ENCODE measurements at regions not wholly inside any gene's neighbourhood (a gene's known extent, or its start where the extent isn't known, plus 50 kb on each side); places are given as distances from the start of the nearest gene placed in this dataset.

DNA sequence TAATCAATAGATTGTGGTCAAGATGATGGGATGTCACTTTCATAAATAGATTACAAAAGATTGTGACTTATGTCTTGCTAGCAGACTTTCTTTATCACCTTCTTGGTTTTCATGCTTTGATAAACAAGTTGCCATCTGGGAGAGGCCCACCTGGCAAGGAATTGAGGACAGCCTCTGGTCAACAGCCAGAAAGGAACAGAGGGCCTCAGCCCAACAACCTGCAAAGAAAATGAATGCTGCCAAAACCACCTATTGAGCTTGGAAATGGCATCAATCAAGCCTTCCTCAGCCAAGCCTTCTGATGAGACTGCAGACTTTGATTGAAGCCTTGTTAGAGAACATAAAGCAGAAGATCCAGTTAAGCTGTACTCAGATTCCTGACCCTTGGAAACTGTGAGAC is 288.6 kb downstream of the SPRY2 start:
- peaks cover 8% of the 10 kb centered on the region; the same call in 1 of the 2 replicates for H3K4me1 ChIP-seq (ENCODE audit: insufficient read depth)
- Mint-ChIP-seq H3K9me3 (no peaks in the 10 kb centered on the region; the same call in 2 of the 3 replicates), H3K36me3 (ENCODE audit: low read depth) (no peaks in the 10 kb centered on the region), H3K27me3 (ENCODE audit: insufficient read depth, low read depth, poor library complexity) (no peaks in the 10 kb centered on the region), H3K4me1 (peaks cover 17% of the 10 kb centered on the region), H3K27ac (no peak overlapping the region), H3K4me3 (no peak overlapping the region)
- H3K27me3 ChIP-seq (ENCODE audit: insufficient read depth), result no peaks in the 10 kb centered on the region
- no peak overlapping the region for H3K27ac ChIP-seq (ENCODE audit: low read depth)
- no peak overlapping the region for H3K4me2 ChIP-seq
- ATAC-seq (no peak), DNase-seq (ENCODE audit: low spot score) (no peak)
- no peak overlapping the region for H3K4me3 ChIP-seq
- TF ChIP-seq POLR2AphosphoS5 (IDR thresholded peaks at IDR 0.05; ENCODE audit: low read depth) (no peak), ZNF114 (CRISPR knock-in tag; IDR thresholded peaks at IDR 0.05) (no peak), JUNB (IDR thresholded peaks at IDR 0.05; ENCODE audit: unreplicated experiment) (no peak), EZH2phosphoT487 (IDR thresholded peaks at IDR 0.05; ENCODE audit: unreplicated experiment) (no peak), STAT1 (IDR thresholded peaks at IDR 0.05; ENCODE audit: unreplicated experiment) (no peak), REST (IDR thresholded peaks at IDR 0.05; ENCODE audit: unreplicated experiment) (no peak), CTCF (conservative IDR thresholded peaks at IDR 0.05; ENCODE audit: low read depth in 2 of 2) (no peak), NANOG (IDR thresholded peaks at IDR 0.05; ENCODE audit: borderline replicate concordance) (no peak), EZH2 (IDR thresholded peaks at IDR 0.05; ENCODE audit: low read depth, unreplicated experiment) (no peak)
- TF ChIP-seq, protein P1, sequence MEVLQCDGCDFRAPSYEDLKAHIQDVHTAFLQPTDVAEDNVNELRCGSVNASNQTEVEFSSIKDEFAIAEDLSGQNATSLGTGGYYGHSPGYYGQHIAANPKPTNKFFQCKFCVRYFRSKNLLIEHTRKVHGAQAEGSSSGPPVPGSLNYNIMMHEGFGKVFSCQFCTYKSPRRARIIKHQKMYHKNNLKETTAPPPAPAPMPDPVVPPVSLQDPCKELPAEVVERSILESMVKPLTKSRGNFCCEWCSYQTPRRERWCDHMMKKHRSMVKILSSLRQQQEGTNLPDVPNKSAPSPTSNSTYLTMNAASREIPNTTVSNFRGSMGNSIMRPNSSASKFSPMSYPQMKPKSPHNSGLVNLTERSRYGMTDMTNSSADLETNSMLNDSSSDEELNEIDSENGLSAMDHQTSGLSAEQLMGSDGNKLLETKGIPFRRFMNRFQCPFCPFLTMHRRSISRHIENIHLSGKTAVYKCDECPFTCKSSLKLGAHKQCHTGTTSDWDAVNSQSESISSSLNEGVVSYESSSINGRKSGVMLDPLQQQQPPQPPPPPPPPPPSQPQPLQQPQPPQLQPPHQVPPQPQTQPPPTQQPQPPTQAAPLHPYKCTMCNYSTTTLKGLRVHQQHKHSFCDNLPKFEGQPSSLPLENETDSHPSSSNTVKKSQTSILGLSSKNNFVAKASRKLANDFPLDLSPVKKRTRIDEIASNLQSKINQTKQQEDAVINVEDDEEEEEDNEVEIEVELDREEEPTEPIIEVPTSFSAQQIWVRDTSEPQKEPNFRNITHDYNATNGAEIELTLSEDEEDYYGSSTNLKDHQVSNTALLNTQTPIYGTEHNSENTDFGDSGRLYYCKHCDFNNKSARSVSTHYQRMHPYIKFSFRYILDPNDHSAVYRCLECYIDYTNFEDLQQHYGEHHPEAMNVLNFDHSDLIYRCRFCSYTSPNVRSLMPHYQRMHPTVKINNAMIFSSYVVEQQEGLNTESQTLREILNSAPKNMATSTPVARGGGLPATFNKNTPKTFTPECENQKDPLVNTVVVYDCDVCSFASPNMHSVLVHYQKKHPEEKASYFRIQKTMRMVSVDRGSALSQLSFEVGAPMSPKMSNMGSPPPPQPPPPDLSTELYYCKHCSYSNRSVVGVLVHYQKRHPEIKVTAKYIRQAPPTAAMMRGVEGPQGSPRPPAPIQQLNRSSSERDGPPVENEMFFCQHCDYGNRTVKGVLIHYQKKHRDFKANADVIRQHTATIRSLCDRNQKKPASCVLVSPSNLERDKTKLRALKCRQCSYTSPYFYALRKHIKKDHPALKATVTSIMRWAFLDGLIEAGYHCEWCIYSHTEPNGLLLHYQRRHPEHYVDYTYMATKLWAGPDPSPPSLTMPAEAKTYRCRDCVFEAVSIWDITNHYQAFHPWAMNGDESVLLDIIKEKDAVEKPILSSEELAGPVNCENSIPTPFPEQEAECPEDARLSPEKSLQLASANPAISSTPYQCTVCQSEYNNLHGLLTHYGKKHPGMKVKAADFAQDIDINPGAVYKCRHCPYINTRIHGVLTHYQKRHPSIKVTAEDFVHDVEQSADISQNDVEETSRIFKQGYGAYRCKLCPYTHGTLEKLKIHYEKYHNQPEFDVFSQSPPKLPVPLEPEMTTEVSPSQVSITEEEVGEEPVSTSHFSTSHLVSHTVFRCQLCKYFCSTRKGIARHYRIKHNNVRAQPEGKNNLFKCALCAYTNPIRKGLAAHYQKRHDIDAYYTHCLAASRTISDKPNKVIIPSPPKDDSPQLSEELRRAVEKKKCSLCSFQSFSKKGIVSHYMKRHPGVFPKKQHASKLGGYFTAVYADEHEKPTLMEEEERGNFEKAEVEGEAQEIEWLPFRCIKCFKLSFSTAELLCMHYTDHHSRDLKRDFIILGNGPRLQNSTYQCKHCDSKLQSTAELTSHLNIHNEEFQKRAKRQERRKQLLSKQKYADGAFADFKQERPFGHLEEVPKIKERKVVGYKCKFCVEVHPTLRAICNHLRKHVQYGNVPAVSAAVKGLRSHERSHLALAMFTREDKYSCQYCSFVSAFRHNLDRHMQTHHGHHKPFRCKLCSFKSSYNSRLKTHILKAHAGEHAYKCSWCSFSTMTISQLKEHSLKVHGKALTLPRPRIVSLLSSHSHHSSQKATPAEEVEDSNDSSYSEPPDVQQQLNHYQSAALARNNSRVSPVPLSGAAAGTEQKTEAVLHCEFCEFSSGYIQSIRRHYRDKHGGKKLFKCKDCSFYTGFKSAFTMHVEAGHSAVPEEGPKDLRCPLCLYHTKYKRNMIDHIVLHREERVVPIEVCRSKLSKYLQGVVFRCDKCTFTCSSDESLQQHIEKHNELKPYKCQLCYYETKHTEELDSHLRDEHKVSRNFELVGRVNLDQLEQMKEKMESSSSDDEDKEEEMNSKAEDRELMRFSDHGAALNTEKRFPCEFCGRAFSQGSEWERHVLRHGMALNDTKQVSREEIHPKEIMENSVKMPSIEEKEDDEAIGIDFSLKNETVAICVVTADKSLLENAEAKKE (CRISPR knock-in tag; IDR thresholded peaks at IDR 0.05), result no peak
- TF ChIP-seq, protein P2, sequence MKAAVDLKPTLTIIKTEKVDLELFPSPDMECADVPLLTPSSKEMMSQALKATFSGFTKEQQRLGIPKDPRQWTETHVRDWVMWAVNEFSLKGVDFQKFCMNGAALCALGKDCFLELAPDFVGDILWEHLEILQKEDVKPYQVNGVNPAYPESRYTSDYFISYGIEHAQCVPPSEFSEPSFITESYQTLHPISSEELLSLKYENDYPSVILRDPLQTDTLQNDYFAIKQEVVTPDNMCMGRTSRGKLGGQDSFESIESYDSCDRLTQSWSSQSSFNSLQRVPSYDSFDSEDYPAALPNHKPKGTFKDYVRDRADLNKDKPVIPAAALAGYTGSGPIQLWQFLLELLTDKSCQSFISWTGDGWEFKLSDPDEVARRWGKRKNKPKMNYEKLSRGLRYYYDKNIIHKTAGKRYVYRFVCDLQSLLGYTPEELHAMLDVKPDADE (IDR thresholded peaks at IDR 0.05), result no peak
- H3K9me2 ChIP-seq (ENCODE audit: insufficient read depth), result peaks cover 4% of the 10 kb centered on the region; the same call in 1 of the 2 replicates
- H4K20me1 ChIP-seq (replicated peaks; ENCODE audit: insufficient read depth), result no peaks in the 10 kb centered on the region
- H2AFZ ChIP-seq, result no peak overlapping the region
- no peaks in the 10 kb centered on the region for H3K36me3 ChIP-seq (ENCODE audit: insufficient read depth)
- H3K79me2 ChIP-seq (replicated peaks; ENCODE audit: insufficient read depth), result no peaks in the 10 kb centered on the region
- no peaks in the 10 kb centered on the region for H3F3A ChIP-seq (replicated peaks; ENCODE audit: low read depth)

Data from GM23338 (cell line).